Smooth muscle cell (in vitro differentiated cells): ENCODE measurements at regions not wholly inside any gene's neighbourhood (a gene's known extent, or its start where the extent isn't known, plus 50 kb on each side); places are given as distances from the start of the nearest gene placed in this dataset.

Experiments used
- DNase-seq: peaks from one replicate; lab custom pipeline; 2025; ENCODE audit not compliant: unreplicated experiment; lab: John Stamatoyannopoulos, UW
- H2AFZ ChIP-seq: fragments of 200-600 bp; sonication (generic); 2 replicates; pipeline ENCODE4 v1.6.0; 2016; ENCODE audit warnings: antibody characterized with exemption, low read depth, mild to moderate bottlenecking
- H3F3A ChIP-seq: fragments of 200-600 bp; sonication (generic); 2 replicates; pipeline ENCODE4 v1.6.0; 2017; ENCODE audit warnings: antibody characterized with exemption, low read depth
- H3K27ac ChIP-seq: fragments of 200-600 bp; sonication (generic); 2 replicates; pipeline ENCODE4 v1.5.1; 2016; ENCODE audit warnings: low read depth, mild to moderate bottlenecking
- H3K27me3 ChIP-seq: fragments of 200-600 bp; sonication (generic); 2 replicates; pipeline ENCODE4 v1.6.1; 2016; ENCODE audit warnings: low read depth, mild to moderate bottlenecking
- H3K36me3 ChIP-seq: fragments of 200-600 bp; sonication (generic); 2 replicates; pipeline ENCODE4 v1.5.1; 2016; ENCODE audit warnings: low read depth
- H3K4me1 ChIP-seq: fragments of 200-600 bp; sonication (generic); 2 replicates; pipeline ENCODE4 v1.5.1; 2016; ENCODE audit warnings: low read depth
- H3K4me2 ChIP-seq: fragments of 200-600 bp; sonication (generic); 2 replicates; pipeline ENCODE4 v1.6.0; 2016; ENCODE audit warnings: mild to moderate bottlenecking
- H3K4me3 ChIP-seq: fragments of 200-600 bp; sonication (generic); 2 replicates; pipeline ENCODE4 v1.5.1; 2016; ENCODE audit warnings: mild to moderate bottlenecking
- H3K79me2 ChIP-seq: fragments of 200-600 bp; sonication (generic); 2 replicates; pipeline ENCODE4 v1.6.0; 2016; ENCODE audit warnings: low read depth, mild to moderate bottlenecking
- H3K9ac ChIP-seq: fragments of 200-600 bp; sonication (generic); 2 replicates; pipeline ENCODE4 v1.6.0; 2016; ENCODE audit warnings: low read depth
- H3K9me3 ChIP-seq: fragments of 200-600 bp; sonication (generic); replicated peaks from 2 replicates; pipeline ENCODE4 v1.5.1; 2016; ENCODE audit warnings: low read depth
- H4K20me1 ChIP-seq: fragments of 200-600 bp; sonication (generic); 2 replicates; pipeline ENCODE4 v1.6.0; 2016; ENCODE audit warnings: low read depth
- CTCF ChIP-seq: fragments of 200-600 bp; sonication (generic); IDR thresholded peaks from 2 replicates; pipeline ENCODE4 v1.5.1; 2017; ENCODE audit warnings: borderline replicate concordance, mild to moderate bottlenecking, antibody characterized with exemption; ENCODE audit not compliant: insufficient read depth, poor library complexity, severe bottlenecking
- WGBS: methylation state at CpG from one replicate; pipeline ENCODE4 v1.1.7; 2016; ENCODE audit warnings: low lambda C conversion rate; 5-methylcytosine and 5-hydroxymethylcytosine counted together

GRCh38 chr10:7094781-7095180 is 316.1 kb downstream of the SFMBT2 start:
- Histone ChIP-seq H2AFZ (no peak overlapping the region), H3K36me3 (no peaks in the 10 kb centered on the region), H3K9me3 (no peaks in the 10 kb centered on the region), H3K27ac (no peak overlapping the region), H3K79me2 (no peaks in the 10 kb centered on the region), H3K4me2 (no peak overlapping the region), H4K20me1 (no peaks in the 10 kb centered on the region), H3K27me3 (no peaks in the 10 kb centered on the region), H3K4me3 (no peak overlapping the region), H3F3A (no peaks in the 10 kb centered on the region), H3K4me1 (no peaks in the 10 kb centered on the region), H3K9ac (no peak overlapping the region)
- DNase-seq = no peak
- WGBS = 64% methylated on average over 6 of the region's 6 CpGs
- no peak for TF ChIP-seq CTCF

- no peaks in the 10 kb centered on the region for H3K27me3 ChIP-seq
- 90% methylated on average over 5 of the region's 5 CpGs for WGBS
- no peak for TF ChIP-seq CTCF
Observed at GRCh38 chr10:7093368-7093767, 317.5 kb downstream of the SFMBT2 start.

GRCh38 chr10:7092603-7093002 is 318.2 kb downstream of the SFMBT2 start:
- no peaks in the 10 kb centered on the region for H3K27me3 ChIP-seq
- no peaks in the 10 kb centered on the region for H3K9me3 ChIP-seq
- H3K79me2 ChIP-seq = no peaks in the 10 kb centered on the region
- no peak for DNase-seq
- H3K27ac ChIP-seq = no peak overlapping the region
- H3K4me2 ChIP-seq = no peak overlapping the region
- no peak for TF ChIP-seq CTCF
- no peaks in the 10 kb centered on the region for H4K20me1 ChIP-seq
- H3K36me3 ChIP-seq = no peaks in the 10 kb centered on the region
- 90% methylated on average over 7 of the region's 7 CpGs for WGBS
- H3F3A ChIP-seq = no peaks in the 10 kb centered on the region
- H2AFZ ChIP-seq = no peak overlapping the region
- H3K4me1 ChIP-seq = no peaks in the 10 kb centered on the region
- H3K9ac ChIP-seq = no peak overlapping the region
- H3K4me3 ChIP-seq = no peak overlapping the region

More at GRCh38 chr10:7093368-7093767, 317.5 kb downstream of the SFMBT2 start:
- H4K20me1 ChIP-seq = no peaks in the 10 kb centered on the region
- H3K4me1 ChIP-seq = no peaks in the 10 kb centered on the region
- no peaks in the 10 kb centered on the region for H3K36me3 ChIP-seq
- H3K4me3 ChIP-seq = no peak overlapping the region
- no peak overlapping the region for H2AFZ ChIP-seq
- no peak overlapping the region for H3K9ac ChIP-seq
- no peak for DNase-seq
- H3K9me3 ChIP-seq = no peaks in the 10 kb centered on the region
- H3K27ac ChIP-seq = no peak overlapping the region
- no peaks in the 10 kb centered on the region for H3K79me2 ChIP-seq
- no peaks in the 10 kb centered on the region for H3F3A ChIP-seq
- no peak overlapping the region for H3K4me2 ChIP-seq

- no peak overlapping the region for H3K27ac ChIP-seq
- no peak overlapping the region for H3K4me2 ChIP-seq
- H3K27me3 ChIP-seq = no peaks in the 10 kb centered on the region
- no peak overlapping the region for H3K9ac ChIP-seq
- peaks cover 3% of the 10 kb centered on the region for H3K4me1 ChIP-seq
- 77% methylated on average over 5 of the region's 5 CpGs for WGBS
- no peaks in the 10 kb centered on the region for H3K79me2 ChIP-seq
- no peak overlapping the region for H3K4me3 ChIP-seq
- H4K20me1 ChIP-seq = no peaks in the 10 kb centered on the region
- H3K9me3 ChIP-seq = no peaks in the 10 kb centered on the region
- H3F3A ChIP-seq = no peaks in the 10 kb centered on the region
- TF ChIP-seq CTCF = no peak
- no peak for DNase-seq
- no peaks in the 10 kb centered on the region for H3K36me3 ChIP-seq
- H2AFZ ChIP-seq = no peak overlapping the region
Observed at GRCh38 chr10:7090529-7090928, 320.3 kb downstream of the SFMBT2 start.
